ENCODE measurements at regions not wholly inside any gene's neighbourhood (a gene's known extent, or its start where the extent isn't known, plus 50 kb on each side); places are given as distances from the start of the nearest gene placed in this dataset.

DNA sequence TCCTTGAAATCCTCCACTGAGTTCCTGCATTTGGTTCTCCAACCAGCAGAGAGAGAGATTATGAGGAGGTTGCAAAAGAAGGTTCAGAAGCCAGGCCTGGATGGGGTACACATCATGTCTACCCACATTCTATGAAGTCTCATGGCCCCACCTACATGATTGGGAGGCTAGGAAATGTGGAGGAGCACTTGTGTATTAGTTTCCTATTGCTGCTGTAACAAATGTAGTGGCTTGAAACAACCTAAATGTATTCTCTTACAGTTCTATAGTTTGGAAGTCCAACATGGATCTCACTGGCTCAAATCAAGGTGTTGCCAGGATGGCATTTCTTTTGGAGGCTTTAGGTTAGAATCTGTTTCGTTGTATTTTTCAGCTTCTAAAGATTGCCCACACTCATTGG, 134.2 kb upstream of the ZNF648 start:
- TF ChIP-seq, protein P1, sequence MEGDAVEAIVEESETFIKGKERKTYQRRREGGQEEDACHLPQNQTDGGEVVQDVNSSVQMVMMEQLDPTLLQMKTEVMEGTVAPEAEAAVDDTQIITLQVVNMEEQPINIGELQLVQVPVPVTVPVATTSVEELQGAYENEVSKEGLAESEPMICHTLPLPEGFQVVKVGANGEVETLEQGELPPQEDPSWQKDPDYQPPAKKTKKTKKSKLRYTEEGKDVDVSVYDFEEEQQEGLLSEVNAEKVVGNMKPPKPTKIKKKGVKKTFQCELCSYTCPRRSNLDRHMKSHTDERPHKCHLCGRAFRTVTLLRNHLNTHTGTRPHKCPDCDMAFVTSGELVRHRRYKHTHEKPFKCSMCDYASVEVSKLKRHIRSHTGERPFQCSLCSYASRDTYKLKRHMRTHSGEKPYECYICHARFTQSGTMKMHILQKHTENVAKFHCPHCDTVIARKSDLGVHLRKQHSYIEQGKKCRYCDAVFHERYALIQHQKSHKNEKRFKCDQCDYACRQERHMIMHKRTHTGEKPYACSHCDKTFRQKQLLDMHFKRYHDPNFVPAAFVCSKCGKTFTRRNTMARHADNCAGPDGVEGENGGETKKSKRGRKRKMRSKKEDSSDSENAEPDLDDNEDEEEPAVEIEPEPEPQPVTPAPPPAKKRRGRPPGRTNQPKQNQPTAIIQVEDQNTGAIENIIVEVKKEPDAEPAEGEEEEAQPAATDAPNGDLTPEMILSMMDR (IDR thresholded peaks at IDR 0.05), result no peak
- TF ChIP-seq POLR2A (IDR thresholded peaks at IDR 0.05), result no peak
